CD4-positive, alpha-beta T cell treated with Interleukin-21 for 1 hour (primary cell): ENCODE measurements at regions not wholly inside any gene's neighbourhood (a gene's known extent, or its start where the extent isn't known, plus 50 kb on each side); places are given as distances from the start of the nearest gene placed in this dataset.

ENCODE experiments used
- DNase-seq: peaks from one replicate; pipeline ENCODE4 v3.0.0-alpha.2; 2020

DNA sequence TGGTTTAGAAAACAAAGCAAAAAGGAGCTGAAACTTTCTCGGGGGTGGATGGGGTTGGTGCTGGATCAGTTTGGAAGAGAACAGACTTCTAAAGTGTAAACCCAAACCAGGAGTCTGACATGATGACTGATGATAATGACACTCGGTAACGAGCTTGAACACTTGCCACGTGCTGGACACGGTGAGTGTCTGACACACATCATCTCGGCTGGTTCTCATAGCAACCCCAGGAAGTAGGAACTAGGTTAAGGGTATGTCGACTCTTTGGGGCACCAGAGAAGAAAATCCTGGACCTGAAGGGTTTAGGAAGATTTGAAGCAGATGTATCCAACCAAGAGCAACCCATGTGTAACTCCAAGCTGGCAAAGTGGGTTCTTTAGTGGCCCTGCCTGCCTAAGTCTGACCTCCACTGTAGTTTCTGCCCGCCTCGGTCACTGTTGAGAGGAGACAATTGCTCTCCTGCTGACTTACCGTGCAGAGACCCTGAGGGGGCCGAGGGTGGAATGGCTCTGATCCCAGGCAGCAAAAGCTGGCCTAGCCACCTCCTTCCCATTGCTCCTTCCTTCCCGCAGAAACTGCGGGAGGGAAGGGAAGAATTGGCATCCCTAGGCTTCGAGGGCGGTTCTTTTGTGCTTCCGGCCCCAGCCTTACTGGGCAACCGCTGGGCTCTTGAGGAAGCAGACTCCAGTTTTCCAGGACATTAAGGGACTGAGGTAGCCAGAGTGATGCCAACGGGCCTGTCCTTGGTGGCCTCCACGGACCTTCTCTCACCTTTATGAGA is 156.0 kb downstream of the TOMM20 start:
- DNase-seq = peak; percentile 46

- peak; percentile 38 for DNase-seq
These were observed 156.9 kb downstream of the TOMM20 start for GRCh38 chr1:234971586-234972297.

DNA sequence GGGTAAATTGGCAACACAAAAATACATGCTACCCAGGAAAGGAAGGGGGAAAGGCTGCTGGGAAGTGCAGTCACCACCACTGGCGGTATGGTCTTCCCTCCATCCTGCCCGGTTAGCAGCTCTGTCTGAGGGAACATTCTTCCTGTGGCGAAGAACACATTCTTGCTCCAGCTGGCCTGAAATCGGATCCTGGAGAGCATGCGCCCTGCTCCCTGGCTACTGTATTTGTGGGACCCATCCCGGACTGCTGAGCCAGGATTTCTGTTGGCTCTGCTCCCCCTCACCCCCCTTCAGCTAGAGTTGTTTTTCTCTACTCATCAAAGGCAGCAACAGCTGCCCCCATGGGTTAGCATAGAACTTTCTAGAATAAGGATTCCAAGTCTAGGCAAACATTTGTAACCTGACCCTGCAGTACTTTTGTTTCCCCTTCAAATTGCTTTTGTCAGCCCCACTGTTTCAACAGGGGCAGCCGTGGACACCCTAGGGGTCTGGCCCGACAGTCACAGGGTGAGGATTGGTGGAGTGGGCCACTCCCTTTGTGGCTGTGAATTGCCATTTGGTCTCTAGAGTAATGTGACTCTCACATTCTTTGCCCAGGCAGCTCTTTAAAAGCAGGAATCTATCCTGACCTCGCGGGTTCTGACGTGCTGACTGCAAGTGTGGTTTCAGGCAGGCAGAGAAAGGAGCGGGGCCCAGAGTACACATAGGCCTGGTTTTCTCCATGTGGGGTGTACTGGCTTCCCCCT is 157.7 kb downstream of the TOMM20 start:
- DNase-seq = no peak

GRCh38 chr1:234970401-234970730 is 158.3 kb downstream of the TOMM20 start:
- DNase-seq = no peak

- no peak for DNase-seq
These were observed 158.8 kb downstream of the TOMM20 start for GRCh38 chr1:234969581-234970400.

GRCh38 chr1:234969011-234969441 is 159.6 kb downstream of the TOMM20 start:
- no peak for DNase-seq

DNA sequence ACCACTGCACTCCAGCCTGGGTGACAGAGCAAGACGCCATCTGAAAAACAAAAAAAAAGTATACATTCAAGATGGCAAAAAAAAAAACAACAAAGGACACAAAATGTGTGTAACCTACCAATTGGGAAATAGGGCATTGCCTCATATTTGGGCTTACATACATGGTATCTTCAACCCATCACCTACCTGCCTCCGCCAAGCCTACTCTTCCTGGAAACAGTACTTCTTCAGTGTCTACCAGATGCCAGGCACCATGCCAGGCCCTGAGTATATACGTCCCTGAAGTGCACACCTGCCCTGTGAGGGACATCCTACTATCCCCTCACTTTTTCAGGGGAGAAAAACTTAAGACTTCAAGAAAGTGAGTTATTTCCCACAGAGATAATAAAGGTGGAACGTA is 160.2 kb downstream of the TOMM20 start:
- DNase-seq = no peak

DNA sequence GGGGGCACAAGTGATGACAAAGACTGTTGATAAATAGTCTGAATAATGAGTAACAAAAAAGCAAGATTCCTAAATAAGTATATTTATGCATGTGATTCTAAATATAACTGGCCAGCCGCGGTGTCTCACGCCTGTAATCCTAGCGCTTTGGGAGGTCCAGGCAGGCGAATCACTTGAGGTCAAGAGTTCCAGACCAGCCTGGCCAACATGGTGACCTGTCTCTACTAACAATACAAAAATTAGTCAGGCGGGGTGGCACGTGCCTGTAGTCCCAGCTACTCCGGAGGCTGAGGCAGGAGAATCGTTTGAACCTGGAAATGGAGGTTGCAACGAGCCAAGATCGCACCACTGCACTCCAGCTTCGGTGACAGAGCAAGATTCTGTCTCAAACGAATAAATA is 161.5 kb downstream of the TOMM20 start:
- no peak for DNase-seq

- DNase-seq = no peak
These were observed 163.5 kb downstream of the TOMM20 start for GRCh38 chr1:234965111-234965510.

DNA sequence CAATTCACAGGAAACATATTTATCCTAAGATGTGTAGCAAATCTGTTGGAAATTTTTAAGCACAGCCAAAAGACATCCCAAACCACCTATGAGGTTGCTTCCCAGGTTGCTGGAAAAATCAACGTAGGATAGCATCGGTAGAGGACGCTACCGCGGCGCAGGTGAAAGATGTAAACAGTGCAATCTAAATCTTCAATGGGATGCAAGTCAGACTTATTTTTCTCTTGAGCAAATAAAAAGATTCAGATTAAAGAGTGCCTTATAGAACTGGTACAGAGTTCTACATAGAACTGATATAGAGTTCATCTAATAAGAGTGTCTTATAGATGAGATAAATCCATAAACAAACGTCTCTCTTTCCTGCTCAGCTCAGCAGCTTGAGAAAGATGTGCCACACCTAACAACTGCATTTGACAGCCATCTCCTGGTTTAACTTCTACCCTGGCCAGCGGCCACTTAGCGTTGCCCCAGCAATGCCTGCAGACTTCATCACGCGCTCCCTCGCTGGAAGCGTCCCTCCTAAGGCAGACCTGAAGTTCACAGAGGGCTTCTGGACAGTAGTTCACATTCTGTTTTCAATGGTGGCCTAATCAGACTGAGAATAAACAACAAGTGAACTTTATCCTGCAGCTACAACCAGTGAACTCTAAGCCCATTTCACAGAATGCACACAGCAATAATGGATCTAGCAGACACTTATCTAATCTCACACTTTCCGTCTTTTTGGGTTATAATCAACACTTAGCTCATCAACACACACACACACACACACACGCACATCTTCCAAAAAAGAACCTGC is 164.5 kb downstream of the TOMM20 start:
- DNase-seq = no peak

GRCh38 chr1:234963180-234963903 is 165.3 kb downstream of the TOMM20 start:
- peak; percentile 92 for DNase-seq

DNA sequence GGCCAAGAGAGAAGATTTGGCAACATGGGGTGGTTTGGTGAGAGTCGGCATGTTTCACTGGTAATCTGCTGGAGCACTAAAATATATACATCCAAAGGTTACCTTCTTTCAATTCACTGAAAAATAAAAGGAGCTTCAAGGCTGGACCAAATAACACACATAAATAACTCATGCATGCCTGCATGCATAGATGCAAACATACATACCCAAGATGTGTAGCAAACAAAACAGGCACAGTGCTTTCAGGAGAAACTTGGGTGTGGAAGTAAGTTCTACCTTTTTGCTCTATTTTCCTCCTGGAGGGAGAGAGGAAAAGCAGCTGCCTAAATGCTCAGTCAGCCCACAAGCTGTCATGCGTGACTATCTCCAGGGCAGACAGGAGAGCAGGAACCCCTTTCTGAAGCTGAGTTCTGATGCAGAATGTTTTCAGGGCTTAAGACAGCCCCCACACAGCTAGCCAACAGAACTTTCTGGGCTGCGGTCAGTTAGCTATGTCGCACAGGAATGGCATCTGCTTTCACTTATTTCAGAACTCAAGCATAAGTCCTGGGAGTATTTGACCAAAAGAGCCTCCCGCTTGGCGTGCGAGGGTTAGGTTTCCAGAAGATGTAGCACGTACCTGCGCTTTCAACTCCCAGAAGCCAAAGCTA is 166.2 kb downstream of the TOMM20 start:
- DNase-seq = no peak

GRCh38 chr1:234961456-234962339 is 166.9 kb downstream of the TOMM20 start:
- DNase-seq = no peak

GRCh38 chr1:234960722-234961455 is 167.7 kb downstream of the TOMM20 start:
- DNase-seq = no peak

- DNase-seq = no peak
These were observed 169.7 kb downstream of the TOMM20 start for GRCh38 chr1:234958706-234959657.

DNA sequence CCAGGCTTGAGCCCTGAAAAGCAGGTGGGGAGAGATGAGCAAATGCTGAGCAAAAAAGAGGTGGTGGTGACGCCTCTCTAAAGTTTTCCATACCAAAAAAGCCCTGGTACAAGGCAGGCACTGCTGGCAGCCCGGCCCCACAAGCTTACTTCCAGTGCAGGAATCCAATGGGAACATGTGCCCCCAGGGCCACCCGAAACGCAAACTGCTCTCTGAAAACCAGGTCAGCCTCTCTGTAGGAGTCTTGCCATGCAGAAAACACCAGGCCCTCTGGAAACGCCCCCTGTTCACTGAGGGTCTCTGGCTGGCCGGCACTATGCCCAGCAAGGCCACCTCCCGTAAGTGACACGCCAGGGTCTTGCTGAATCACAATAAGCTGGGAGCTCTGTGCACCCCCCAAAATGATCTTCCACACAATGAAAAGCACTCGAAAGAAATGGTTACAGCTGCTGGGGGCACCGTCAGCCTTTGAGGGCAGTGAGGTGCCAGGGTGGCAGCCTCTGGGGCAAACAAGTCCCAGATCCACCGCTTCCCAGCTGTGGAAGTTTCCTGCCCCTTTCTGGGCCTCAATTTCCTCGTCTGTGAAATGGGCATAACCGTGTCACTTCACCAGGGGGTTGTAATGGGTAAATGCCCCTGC is 170.5 kb downstream of the TOMM20 start:
- no peak for DNase-seq
